H9 (cell line): ENCODE measurements at regions not wholly inside any gene's neighbourhood (a gene's known extent, or its start where the extent isn't known, plus 50 kb on each side); places are given as distances from the start of the nearest gene placed in this dataset.

Experiments
- DNase-seq: peaks from one replicate; pipeline ENCODE4 v3.0.0-alpha.2; 2017
- H2AFZ ChIP-seq: one replicate; pipeline ENCODE4 v1.6.1; 2013; ENCODE audit warnings: mild to moderate bottlenecking, low read length, control low read depth, moderate library complexity
- H2AK5ac ChIP-seq: 2 replicates; pipeline ENCODE4 v1.6.1; 2013; ENCODE audit warnings: low read length, control low read depth, mixed read lengths; ENCODE audit not compliant: insufficient read length
- H2BK120ac ChIP-seq: one replicate; pipeline ENCODE4 v1.6.1; 2013; ENCODE audit warnings: low read depth, mild to moderate bottlenecking, low read length, control low read depth, inconsistent platforms; ENCODE audit not compliant: poor library complexity, severe bottlenecking
- H2BK12ac ChIP-seq: 2 replicates; pipeline ENCODE4 v1.6.1; 2013; ENCODE audit warnings: low read length, control low read depth, mixed read lengths, low read depth; ENCODE audit not compliant: insufficient read length
- H2BK15ac ChIP-seq: 2 replicates; pipeline ENCODE4 v1.6.1; 2013; ENCODE audit warnings: low read depth, low read length, control low read depth
- H2BK20ac ChIP-seq: one replicate; pipeline ENCODE4 v1.6.1; 2013; ENCODE audit warnings: low read depth, mild to moderate bottlenecking, low read length, control low read depth, inconsistent platforms; ENCODE audit not compliant: poor library complexity, severe bottlenecking
- H2BK5ac ChIP-seq: 2 replicates; pipeline ENCODE4 v1.6.1; 2013; ENCODE audit warnings: low read length, control low read depth, mixed read lengths; ENCODE audit not compliant: insufficient read length
- H3K14ac ChIP-seq: 2 replicates; pipeline ENCODE4 v1.6.1; 2013; ENCODE audit warnings: low read length, control low read depth; ENCODE audit not compliant: insufficient read depth
- H3K18ac ChIP-seq: 2 replicates; pipeline ENCODE4 v1.6.1; 2013; ENCODE audit warnings: low read depth, mild to moderate bottlenecking, mixed read lengths, low read length, control low read depth; ENCODE audit not compliant: insufficient read length
- H3K23ac ChIP-seq: 2 replicates; pipeline ENCODE4 v1.6.1; 2013; ENCODE audit warnings: low read length, control low read depth, mixed read lengths, low read depth; ENCODE audit not compliant: insufficient read length
- H3K23me2 ChIP-seq: 2 replicates; pipeline ENCODE4 v1.6.1; 2013; ENCODE audit warnings: low read depth, mild to moderate bottlenecking, mixed read lengths, low read length, control low read depth; ENCODE audit not compliant: insufficient read length, poor library complexity, severe bottlenecking
- H3K27ac ChIP-seq: 2 replicates; pipeline ENCODE4 v1.5.1; 2013; ENCODE audit warnings: low read length, control low read depth, mixed read lengths, low read depth; ENCODE audit not compliant: insufficient read length
- H3K27me3 ChIP-seq: 2 replicates; pipeline ENCODE4 v1.6.1; 2013; ENCODE audit warnings: low read length, control low read depth, inconsistent platforms; ENCODE audit not compliant: insufficient read depth
- H3K4ac ChIP-seq: 2 replicates; pipeline ENCODE4 v1.6.1; 2013; ENCODE audit warnings: low read depth, mild to moderate bottlenecking, control low read depth, inconsistent platforms, low read length, moderate library complexity
- H3K4me1 ChIP-seq: 2 replicates; pipeline ENCODE4 v1.6.1; 2013; ENCODE audit warnings: low read length, control low read depth, inconsistent platforms; ENCODE audit not compliant: insufficient read depth
- H3K4me2 ChIP-seq: 2 replicates; pipeline ENCODE4 v1.6.1; 2013; ENCODE audit warnings: low read length, control low read depth, mixed read lengths; ENCODE audit not compliant: insufficient read length, insufficient read depth
- H3K56ac ChIP-seq: 2 replicates; pipeline ENCODE4 v1.6.1; 2013; ENCODE audit warnings: low read depth, mild to moderate bottlenecking, mixed read lengths, low read length, control low read depth; ENCODE audit not compliant: insufficient read length
- H3K79me1 ChIP-seq: 2 replicates; pipeline ENCODE4 v1.6.1; 2013; ENCODE audit warnings: low read depth, mild to moderate bottlenecking, moderate library complexity, low read length, control low read depth, inconsistent platforms; ENCODE audit not compliant: insufficient read depth, poor library complexity, severe bottlenecking
- H3K79me2 ChIP-seq: 2 replicates; pipeline ENCODE4 v1.6.1; 2013; ENCODE audit warnings: low read length, control low read depth, inconsistent platforms; ENCODE audit not compliant: insufficient read depth
- H3K9ac ChIP-seq: 2 replicates; pipeline ENCODE4 v1.6.1; 2013; ENCODE audit warnings: low read length, control low read depth, mixed read lengths; ENCODE audit not compliant: insufficient read length; ENCODE audit errors: extremely low read depth
- H3K9me3 ChIP-seq: one replicate; pipeline ENCODE4 v1.6.1; 2013; ENCODE audit warnings: low read depth, low read length, inconsistent platforms; ENCODE audit not compliant: control insufficient read depth
- H3T11ph ChIP-seq: one replicate; pipeline ENCODE4 v1.6.1; 2013; ENCODE audit warnings: mild to moderate bottlenecking, low read length, control low read depth, inconsistent platforms
- H4K20me1 ChIP-seq: one replicate; pipeline ENCODE4 v1.6.1; 2013; ENCODE audit not compliant: control insufficient read depth, insufficient read length, insufficient read depth
- H4K5ac ChIP-seq: 2 replicates; pipeline ENCODE4 v1.6.1; 2013; ENCODE audit warnings: low read depth, mild to moderate bottlenecking, mixed read lengths, low read length, control low read depth; ENCODE audit not compliant: insufficient read length
- H4K8ac ChIP-seq: replicated peaks from 2 replicates; pipeline ENCODE4 v1.6.1; 2013; ENCODE audit warnings: low read length, control low read depth, mixed read lengths, low read depth; ENCODE audit not compliant: insufficient read length
- H4K91ac ChIP-seq: 2 replicates; pipeline ENCODE4 v1.6.1; 2013; ENCODE audit warnings: low read depth, mild to moderate bottlenecking, moderate library complexity, mixed read lengths, low read length, control low read depth; ENCODE audit not compliant: insufficient read length
- H3K27ac Mint-ChIP-seq, 3 experiments: 2 replicates in 2 of 3; 3 replicates in 1 of 3; pipeline ENCODE4 v1.8.0; 2020 to 2021; ENCODE audit warnings: mixed read lengths in 3 of 3, mild to moderate bottlenecking in 1 of 3, moderate library complexity in 1 of 3
- H3K27me3 Mint-ChIP-seq: 2 replicates; pipeline ENCODE4 v1.8.0; 2021; ENCODE audit warnings: low read depth, mild to moderate bottlenecking, moderate library complexity, mixed read lengths
- H3K36me3 Mint-ChIP-seq, 3 experiments: 2 replicates in 2 of 3; 3 replicates in 1 of 3; pipeline ENCODE4 v1.8.0; 2020 to 2021; ENCODE audit warnings: low read depth in 3 of 3, mixed read lengths in 3 of 3; ENCODE audit not compliant: insufficient read depth in 1 of 3
- H3K4me1 Mint-ChIP-seq, 2 experiments: 2 replicates each; pipeline ENCODE4 v1.8.0; 2020; ENCODE audit warnings: mixed read lengths in 2 of 2
- H3K4me3 Mint-ChIP-seq, 2 experiments: 2 replicates in 1 of 2; 3 replicates in 1 of 2; pipeline ENCODE4 v1.8.0; 2020 to 2021; ENCODE audit warnings: mild to moderate bottlenecking in 2 of 2, mixed read lengths in 2 of 2, moderate library complexity in 1 of 2
- H3K9me3 Mint-ChIP-seq, 2 experiments: 2 replicates in 1 of 2; 3 replicates in 1 of 2; pipeline ENCODE4 v1.8.0; 2020; ENCODE audit warnings: mild to moderate bottlenecking in 2 of 2, mixed read lengths in 2 of 2, moderate library complexity in 1 of 2
- WGBS: extraction: QIAGEN DNeasy Blood & Tissue Kit; methylation state at CpG from one replicate; pipeline ENCODE4 v1.1.7; 2013; ENCODE audit warnings: missing lambda C conversion rate, low lambda C conversion rate, mixed read lengths; ENCODE audit not compliant: insufficient read length; ENCODE audit errors: extremely low coverage; 5-methylcytosine and 5-hydroxymethylcytosine counted together
- TF ChIP-seq, protein P1 (sequence below): fragments of 200-600 bp; sonication (generic); conservative IDR thresholded peaks from 3 replicates; pipeline ENCODE4 v1.8.0; 2021; ENCODE audit warnings: antibody characterized with exemption, mild to moderate bottlenecking

DNA sequence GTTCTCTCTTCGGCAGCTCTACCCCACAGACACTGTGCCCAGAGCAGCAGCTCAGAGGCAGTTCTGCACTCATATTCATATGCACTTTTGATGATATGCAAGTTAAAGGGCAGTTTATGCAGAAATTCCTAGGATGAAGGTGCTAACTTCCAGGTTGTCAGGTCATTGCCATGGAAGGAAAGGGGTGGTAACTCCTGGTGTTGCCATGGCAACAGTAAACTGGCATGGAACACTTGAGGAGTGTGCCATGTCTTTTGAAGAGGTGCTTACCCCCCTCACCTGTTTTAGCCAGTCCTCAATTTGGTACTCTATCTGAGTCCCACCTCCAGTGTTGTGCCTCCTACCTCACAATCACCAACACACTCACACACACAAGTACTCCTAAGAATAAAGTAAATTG lies 539.4 kb upstream of the BTBD3 start:
- H3K9ac ChIP-seq: no peak overlapping the region
- H3K4me2 ChIP-seq: no peak overlapping the region
- peaks cover 33 to 42% of the 10 kb centered on the region in 2 experiments for H3K4me1 Mint-ChIP-seq
- no peak overlapping the region for H3T11ph ChIP-seq
- no peaks in the 10 kb centered on the region for H3K27me3 ChIP-seq
- no CpG with 5 or more reads among the region's 1 CpG for whole genome bisulfite sequencing
- H3K4me1 ChIP-seq: peaks cover 5% of the 10 kb centered on the region; the same call in 1 of the 2 replicates
- H3K9me3 Mint-ChIP-seq: peaks cover 22 to 29% of the 10 kb centered on the region in 2 experiments; a peak in 4 of 5 replicates
- no peak overlapping the region for H2BK120ac ChIP-seq
- no peaks in the 10 kb centered on the region for H3K79me1 ChIP-seq
- H3K14ac ChIP-seq: no peak overlapping the region
- H3K4me3 Mint-ChIP-seq: no peak overlapping the region
- H3K36me3 Mint-ChIP-seq: peaks cover 13 to 32% (median 25%) of the 10 kb centered on the region in 3 experiments; a peak in 6 of 7 replicates
- H3K23ac ChIP-seq: no peak overlapping the region
- no peak overlapping the region for H2AFZ ChIP-seq
- TF ChIP-seq, protein P1, sequence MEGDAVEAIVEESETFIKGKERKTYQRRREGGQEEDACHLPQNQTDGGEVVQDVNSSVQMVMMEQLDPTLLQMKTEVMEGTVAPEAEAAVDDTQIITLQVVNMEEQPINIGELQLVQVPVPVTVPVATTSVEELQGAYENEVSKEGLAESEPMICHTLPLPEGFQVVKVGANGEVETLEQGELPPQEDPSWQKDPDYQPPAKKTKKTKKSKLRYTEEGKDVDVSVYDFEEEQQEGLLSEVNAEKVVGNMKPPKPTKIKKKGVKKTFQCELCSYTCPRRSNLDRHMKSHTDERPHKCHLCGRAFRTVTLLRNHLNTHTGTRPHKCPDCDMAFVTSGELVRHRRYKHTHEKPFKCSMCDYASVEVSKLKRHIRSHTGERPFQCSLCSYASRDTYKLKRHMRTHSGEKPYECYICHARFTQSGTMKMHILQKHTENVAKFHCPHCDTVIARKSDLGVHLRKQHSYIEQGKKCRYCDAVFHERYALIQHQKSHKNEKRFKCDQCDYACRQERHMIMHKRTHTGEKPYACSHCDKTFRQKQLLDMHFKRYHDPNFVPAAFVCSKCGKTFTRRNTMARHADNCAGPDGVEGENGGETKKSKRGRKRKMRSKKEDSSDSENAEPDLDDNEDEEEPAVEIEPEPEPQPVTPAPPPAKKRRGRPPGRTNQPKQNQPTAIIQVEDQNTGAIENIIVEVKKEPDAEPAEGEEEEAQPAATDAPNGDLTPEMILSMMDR: no peak
- no peaks in the 10 kb centered on the region for H3K23me2 ChIP-seq
- H3K56ac ChIP-seq: no peak overlapping the region
- DNase-seq: peak; percentile 41
- H4K5ac ChIP-seq: no peak overlapping the region
- no peak overlapping the region for H4K8ac ChIP-seq
- no peak overlapping the region for H3K4ac ChIP-seq
- no peak overlapping the region for H2BK5ac ChIP-seq
- no peaks in the 10 kb centered on the region for H3K9me3 ChIP-seq
- no peaks in the 10 kb centered on the region for H4K20me1 ChIP-seq
- no peak overlapping the region for H2BK20ac ChIP-seq
- H4K91ac ChIP-seq: no peak overlapping the region
- H2BK15ac ChIP-seq: no peak overlapping the region
- H2BK12ac ChIP-seq: no peak overlapping the region
- H3K18ac ChIP-seq: no peak overlapping the region
- H3K27ac ChIP-seq: no peak overlapping the region
- no peaks in the 10 kb centered on the region; the same call in 1 of the 2 replicates for H3K27me3 Mint-ChIP-seq
- no peak overlapping the region for H2AK5ac ChIP-seq
- no peaks in the 10 kb centered on the region for H3K79me2 ChIP-seq
- no peak overlapping the region for H3K27ac Mint-ChIP-seq
